ENCODE measurements at regions not wholly inside any gene's neighbourhood (a gene's known extent, or its start where the extent isn't known, plus 50 kb on each side); places are given as distances from the start of the nearest gene placed in this dataset.

GRCh38 chr2:66301022-66301766 is 133.7 kb upstream of the MEIS1 start:
- Histone ChIP-seq H3K27me3 (no peaks in the 10 kb centered on the region), H3K36me3 (no peaks in the 10 kb centered on the region), H3K4me1 (peaks cover 11% of the 10 kb centered on the region), H3K9me3 (no peaks in the 10 kb centered on the region), H3K4me3 (no peak overlapping the region), H3K27ac (no peak overlapping the region)
- no peak for TF ChIP-seq CTCF (IDR thresholded peaks at IDR 0.05)
- no peak for TF ChIP-seq EP300 (IDR thresholded peaks at IDR 0.05)
- no peak for TF ChIP-seq POLR2A (IDR thresholded peaks at IDR 0.05)
- TF ChIP-seq POLR2AphosphoS5 (IDR thresholded peaks at IDR 0.05): no peak
- WGBS: 60% methylated on average over 20 of the region's 20 CpGs
- no peak for DNase-seq (ENCODE audit: low spot score in 2 of 2)

DNA sequence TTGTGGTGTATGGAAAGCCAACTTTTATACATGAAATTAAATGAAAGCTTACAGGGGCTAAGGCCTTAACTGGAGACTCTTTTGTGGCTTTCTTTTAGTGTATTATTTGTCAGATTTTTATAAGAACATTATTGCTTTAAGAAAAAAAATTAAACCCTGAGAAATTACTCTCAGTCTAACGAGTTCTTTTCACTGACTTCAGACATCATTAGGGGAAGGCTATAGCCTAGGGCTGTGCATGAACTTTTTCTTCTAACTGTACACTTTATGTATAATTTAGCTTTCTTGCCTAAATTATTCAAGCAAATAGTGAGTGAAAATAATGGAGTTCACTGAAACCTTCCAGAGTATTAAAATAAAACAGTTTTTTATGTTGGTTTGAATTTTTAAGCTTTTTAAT is 151.1 kb upstream of the MEIS1 start:
- DNase-seq (ENCODE audit: low spot score in 2 of 2): no peak
- Histone ChIP-seq H3K4me1 (no peaks in the 10 kb centered on the region), H3K36me3 (no peaks in the 10 kb centered on the region), H3K27ac (no peak overlapping the region), H3K27me3 (no peaks in the 10 kb centered on the region), H3K4me3 (no peak overlapping the region), H3K9me3 (no peaks in the 10 kb centered on the region)
- WGBS: 26% methylated on average over 1 of the region's 1 CpG
- no peak for TF ChIP-seq CTCF (IDR thresholded peaks at IDR 0.05)
- no peak for TF ChIP-seq POLR2A (IDR thresholded peaks at IDR 0.05)
- TF ChIP-seq POLR2AphosphoS5 (IDR thresholded peaks at IDR 0.05): no peak
- no peak for TF ChIP-seq EP300 (IDR thresholded peaks at IDR 0.05)

DNA sequence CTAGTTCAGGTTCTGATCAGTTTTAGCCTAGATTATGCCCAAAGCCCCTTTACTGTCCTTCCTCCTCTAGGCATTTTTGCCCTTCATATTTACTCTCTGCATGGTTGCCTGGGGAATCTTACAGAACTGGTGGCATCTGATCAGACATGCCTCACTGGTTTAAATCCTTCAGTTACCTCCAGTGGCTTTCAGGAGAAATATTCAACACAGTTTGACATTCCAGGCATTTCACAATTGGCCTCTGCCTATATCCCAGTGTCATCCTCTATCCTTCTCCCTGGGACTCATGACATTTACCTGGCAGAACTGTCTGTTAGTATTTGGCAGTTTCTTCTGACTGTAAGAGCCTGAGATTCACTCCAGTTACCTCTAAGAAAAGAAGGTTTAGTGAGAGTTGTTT is 152.9 kb upstream of the MEIS1 start:
- no peak for DNase-seq (ENCODE audit: low spot score in 2 of 2)
- Histone ChIP-seq H3K4me3 (no peak overlapping the region), H3K4me1 (no peaks in the 10 kb centered on the region), H3K27me3 (no peaks in the 10 kb centered on the region), H3K36me3 (no peaks in the 10 kb centered on the region), H3K27ac (no peak overlapping the region), H3K9me3 (no peaks in the 10 kb centered on the region)
- TF ChIP-seq POLR2A (IDR thresholded peaks at IDR 0.05) (no peak), POLR2AphosphoS5 (IDR thresholded peaks at IDR 0.05) (no peak), CTCF (IDR thresholded peaks at IDR 0.05) (no peak), EP300 (IDR thresholded peaks at IDR 0.05) (no peak)

- 90% methylated on average over 6 of the region's 6 CpGs for WGBS
- Histone ChIP-seq H3K36me3 (no peaks in the 10 kb centered on the region), H3K27me3 (no peaks in the 10 kb centered on the region), H3K4me1 (no peaks in the 10 kb centered on the region), H3K4me3 (no peak overlapping the region), H3K27ac (no peak overlapping the region), H3K9me3 (no peaks in the 10 kb centered on the region)
- TF ChIP-seq CTCF (IDR thresholded peaks at IDR 0.05) (no peak), EP300 (IDR thresholded peaks at IDR 0.05) (no peak), POLR2AphosphoS5 (IDR thresholded peaks at IDR 0.05) (no peak), POLR2A (IDR thresholded peaks at IDR 0.05) (no peak)
- no peak for DNase-seq (ENCODE audit: low spot score in 2 of 2)
Observed at GRCh38 chr2:66279024-66279423, 155.9 kb upstream of the MEIS1 start.

- Histone ChIP-seq H3K4me3 (no peak overlapping the region), H3K9me3 (no peaks in the 10 kb centered on the region), H3K4me1 (no peaks in the 10 kb centered on the region), H3K27me3 (no peaks in the 10 kb centered on the region), H3K27ac (no peak overlapping the region), H3K36me3 (no peaks in the 10 kb centered on the region)
- no peak for DNase-seq (ENCODE audit: low spot score in 2 of 2)
- no peak for TF ChIP-seq POLR2AphosphoS5 (IDR thresholded peaks at IDR 0.05)
- TF ChIP-seq CTCF (IDR thresholded peaks at IDR 0.05): no peak
- WGBS: 55% methylated on average over 1 of the region's 1 CpG
Observed at GRCh38 chr2:66275984-66276383, 158.9 kb upstream of the MEIS1 start.

Measured in suprapubic skin (tissue), 4 donors.